OCI-LY7 (cell line): ENCODE measurements at regions not wholly inside any gene's neighbourhood (a gene's known extent, or its start where the extent isn't known, plus 50 kb on each side); places are given as distances from the start of the nearest gene placed in this dataset.
"Not testable (repeated sequence)": the region's sequence is repeated elsewhere in the genome, so short reads cannot be mapped to it uniquely, and the experiment has no call there.

Source experiments
- BruUV-seq: library from RNA; stranded (reverse); fragments of 400-500 nt; replicated peaks from 2 replicates; lab custom pipeline; 2021; lab: Mats Ljungman, UMichigan
- CTCF ChIA-PET: fragments of 300-600 bp; sonication (Branson Sonifier 250); formaldehyde crosslinking; loops from one replicate; lab custom pipeline; 2022; ENCODE audit warnings: antibody characterized with exemption; ENCODE audit not compliant: unreplicated experiment; lab: Charles Lee
- POLR2A ChIA-PET: fragments of 300-600 bp; sonication (Branson Sonifier 250); formaldehyde crosslinking; loops from one replicate; lab custom pipeline; 2022; ENCODE audit warnings: antibody characterized with exemption; lab: Charles Lee
- DNase-seq: peaks from one replicate; pipeline ENCODE4 v3.0.0-alpha.2; 2015; ENCODE audit warnings: low spot score
- H2AFZ ChIP-seq: fragments of 200-600 bp; sonication (generic), shearing (Covaris generic); 2 replicates; pipeline ENCODE4 v1.6.1; 2014; ENCODE audit warnings: mild to moderate bottlenecking, antibody characterized with exemption, low read length, moderate library complexity
- H3K27ac ChIP-seq: fragments of 200-600 bp; sonication (generic); 2 replicates; pipeline ENCODE4 v1.5.1; 2014; ENCODE audit warnings: mixed run types, low read depth, mild to moderate bottlenecking, moderate library complexity, low read length, inconsistent platforms; ENCODE audit not compliant: poor library complexity, severe bottlenecking
- H3K36me3 ChIP-seq: fragments of 200-600 bp; sonication (generic); 2 replicates; pipeline ENCODE4 v1.6.1; 2014; ENCODE audit warnings: mild to moderate bottlenecking, antibody characterized with exemption, low read length, moderate library complexity, mixed read lengths; ENCODE audit not compliant: insufficient read depth
- H3K4me1 ChIP-seq: fragments of 200-600 bp; sonication (generic); 2 replicates; pipeline ENCODE4 v1.5.1; 2014; ENCODE audit warnings: mild to moderate bottlenecking, low read length; ENCODE audit not compliant: insufficient read depth, poor library complexity, severe bottlenecking
- H3K4me2 ChIP-seq: fragments of 200-600 bp; sonication (generic); 2 replicates; pipeline ENCODE4 v1.6.1; 2014; ENCODE audit warnings: mild to moderate bottlenecking, low read length
- H3K4me3 ChIP-seq: fragments of 200-600 bp; sonication (generic); 2 replicates; pipeline ENCODE4 v1.5.1; 2014; ENCODE audit warnings: mild to moderate bottlenecking, low read depth, low read length; ENCODE audit not compliant: poor library complexity, severe bottlenecking
- H3K79me2 ChIP-seq: fragments of 200-600 bp; sonication (generic); 2 replicates; pipeline ENCODE4 v1.6.1; 2016; ENCODE audit warnings: low read depth, mild to moderate bottlenecking, low read length, moderate library complexity, mixed read lengths; ENCODE audit not compliant: insufficient read depth
- H3K9me2 ChIP-seq: fragments of 200-600 bp; sonication (generic); 2 replicates; pipeline ENCODE4 v1.6.1; 2016; ENCODE audit warnings: mild to moderate bottlenecking, low read length, mixed read lengths; ENCODE audit not compliant: insufficient read depth
- H3K9me3 ChIP-seq: fragments of 200-600 bp; sonication (generic); 2 replicates; pipeline ENCODE4 v1.6.1; 2014; ENCODE audit warnings: mild to moderate bottlenecking, mixed run types, low read length, mixed read lengths
- H4K20me1 ChIP-seq: fragments of 200-600 bp; sonication (generic); 2 replicates; pipeline ENCODE4 v1.6.1; 2014; ENCODE audit warnings: mild to moderate bottlenecking, antibody characterized with exemption, low read length, moderate library complexity, mixed read lengths; ENCODE audit not compliant: insufficient read depth
- CTCF ChIP-seq: fragments of 200-600 bp; sonication (generic); conservative IDR thresholded peaks from 2 replicates; pipeline ENCODE4 v1.5.1; 2014; ENCODE audit warnings: mild to moderate bottlenecking, antibody characterized with exemption, low read length, moderate library complexity, mixed read lengths
- EZH2phosphoT487 ChIP-seq: fragments of 200-600 bp; sonication (generic); IDR thresholded peaks from 2 replicates; pipeline ENCODE4 v1.6.1; 2018; ENCODE audit warnings: low read depth, borderline replicate concordance, mild to moderate bottlenecking, mixed run types, antibody characterized with exemption, low read length, moderate library complexity, mixed read lengths
- intact Hi-C: fragments of 100-400 bp; cut with micrococcal nuclease; formaldehyde crosslinking; loops from one replicate; pipeline ENCODE4 v1.10.0; 2022; ENCODE audit not compliant: unreplicated experiment

- no peak for TF ChIP-seq CTCF
- TF ChIP-seq EZH2phosphoT487, result no peak
- no TSS peak for BruUV-seq
- Histone ChIP-seq H2AFZ (no peak overlapping the region), H3K27ac (no peak overlapping the region), H3K9me3 (no peaks in the 10 kb centered on the region), H3K36me3 (no peaks in the 10 kb centered on the region), H3K4me2 (no peak overlapping the region), H3K79me2 (no peaks in the 10 kb centered on the region), H3K4me1 (no peaks in the 10 kb centered on the region), H3K9me2 (no peaks in the 10 kb centered on the region), H3K4me3 (no peak overlapping the region), H4K20me1 (no peaks in the 10 kb centered on the region)
- DNase-seq, result no peak
- POLR2A ChIA-PET, result no interaction called here
- intact Hi-C loops, result no loop called here
- CTCF ChIA-PET, result no interaction called here
Observed at GRCh38 chr17:51428668-51429495, 168.5 kb downstream of the UTP18 start.

- H3K4me3 ChIP-seq, H2AFZ ChIP-seq, H3K4me1 ChIP-seq, H3K4me2 ChIP-seq, H4K20me1 ChIP-seq, H3K36me3 ChIP-seq, H3K9me2 ChIP-seq, DNase-seq, H3K79me2 ChIP-seq, CTCF ChIA-PET, H3K9me3 ChIP-seq, BruUV-seq, POLR2A ChIA-PET, intact Hi-C loops, H3K27ac ChIP-seq: not testable (repeated sequence)
Observed at GRCh38 chr17:51429938-51430337, 169.6 kb downstream of the UTP18 start.

GRCh38 chr17:51430591-51430990 lies 170.2 kb downstream of the UTP18 start:
- Histone ChIP-seq H2AFZ (no peak overlapping the region), H3K4me1 (no peaks in the 10 kb centered on the region), H3K79me2 (no peaks in the 10 kb centered on the region), H3K36me3 (no peaks in the 10 kb centered on the region), H3K27ac (no peak overlapping the region), H3K4me2 (no peak overlapping the region), H3K9me2 (no peaks in the 10 kb centered on the region), H3K4me3 (no peak overlapping the region), H3K9me3 (no peaks in the 10 kb centered on the region), H4K20me1 (no peaks in the 10 kb centered on the region)
- POLR2A ChIA-PET, result no interaction called here
- intact Hi-C loops, result no loop called here
- BruUV-seq, result no TSS peak
- DNase-seq, result no peak
- no peak for TF ChIP-seq EZH2phosphoT487
- TF ChIP-seq CTCF, result no peak
- CTCF ChIA-PET, result no interaction called here
